ENCODE measurements at regions not wholly inside any gene's neighbourhood (a gene's known extent, or its start where the extent isn't known, plus 50 kb on each side); places are given as distances from the start of the nearest gene placed in this dataset.
A peak's percentile ranks its signal among the peaks of the same experiment; 100 is the strongest.
"Not testable (repeated sequence)": the region's sequence is repeated elsewhere in the genome, so short reads cannot be mapped to it uniquely, and the experiment has no call there.

DNA sequence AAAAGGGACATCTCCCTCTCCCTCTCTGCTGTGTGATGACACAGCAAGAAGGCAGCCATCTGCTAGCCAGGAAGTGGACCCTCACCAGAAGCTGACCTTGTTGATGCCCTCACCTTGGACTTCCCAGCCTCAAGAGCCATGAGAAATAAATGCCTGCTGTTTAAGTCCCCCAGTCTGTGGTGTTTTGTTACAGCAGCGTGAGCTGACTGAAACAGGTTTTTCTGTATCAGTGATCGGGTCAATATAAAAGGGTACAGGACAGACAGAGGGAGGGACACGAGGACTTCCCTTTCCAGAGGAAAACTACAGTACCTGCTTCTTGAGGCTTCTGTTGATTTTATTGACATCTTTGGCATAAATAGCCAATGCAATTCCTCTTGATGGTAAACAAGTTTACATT, 510.3 kb upstream of the CHAC2 start:
- DNase-seq: no peak

- DNase-seq: no peak
These were observed 514.4 kb upstream of the CHAC2 start for GRCh38 chr2:53253244-53253643.

DNA sequence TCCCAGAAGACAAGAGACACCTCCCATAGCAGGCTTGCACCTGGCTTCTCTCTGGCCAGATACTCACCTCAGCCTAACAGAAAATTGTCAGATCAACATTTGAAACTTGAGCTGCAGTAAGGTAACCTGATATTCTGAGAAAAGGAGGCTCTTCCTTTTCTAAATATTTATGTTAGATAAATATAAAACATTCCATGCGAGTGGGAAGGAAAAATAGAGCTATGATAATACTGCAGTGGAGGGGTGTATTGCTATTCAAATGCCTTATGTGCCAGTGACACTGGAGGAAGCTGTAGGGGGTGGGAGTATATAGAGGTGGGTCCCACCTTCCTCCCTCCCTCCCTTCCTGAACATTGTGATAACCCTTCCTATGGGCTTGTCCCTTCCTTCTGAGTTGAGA, 515.5 kb upstream of the CHAC2 start:
- no peak for DNase-seq

- DNase-seq: no peak
These were observed 519.5 kb upstream of the CHAC2 start for GRCh38 chr2:53247956-53248735.

DNA sequence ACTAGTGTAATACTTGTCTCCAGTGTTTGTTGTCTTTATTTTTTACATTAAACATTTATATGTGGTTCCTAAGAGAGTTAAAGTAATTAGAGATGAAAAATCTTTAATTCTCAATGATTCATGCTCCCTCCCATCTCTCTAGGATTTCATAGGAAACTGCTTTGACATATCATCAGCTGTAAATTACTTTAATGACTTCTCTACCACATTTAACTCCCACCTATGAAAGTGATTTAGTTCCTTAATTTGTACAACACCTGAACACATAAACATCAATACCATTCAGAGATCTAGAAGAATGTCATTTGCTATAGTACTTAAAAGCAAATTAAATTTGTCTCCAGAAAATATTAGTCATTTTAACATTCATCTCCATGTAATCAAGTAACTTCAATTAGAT, 524.2 kb upstream of the CHAC2 start:
- no peak for DNase-seq

GRCh38 chr2:53242090-53242489, 525.5 kb upstream of the CHAC2 start:
- DNase-seq: no peak

DNA sequence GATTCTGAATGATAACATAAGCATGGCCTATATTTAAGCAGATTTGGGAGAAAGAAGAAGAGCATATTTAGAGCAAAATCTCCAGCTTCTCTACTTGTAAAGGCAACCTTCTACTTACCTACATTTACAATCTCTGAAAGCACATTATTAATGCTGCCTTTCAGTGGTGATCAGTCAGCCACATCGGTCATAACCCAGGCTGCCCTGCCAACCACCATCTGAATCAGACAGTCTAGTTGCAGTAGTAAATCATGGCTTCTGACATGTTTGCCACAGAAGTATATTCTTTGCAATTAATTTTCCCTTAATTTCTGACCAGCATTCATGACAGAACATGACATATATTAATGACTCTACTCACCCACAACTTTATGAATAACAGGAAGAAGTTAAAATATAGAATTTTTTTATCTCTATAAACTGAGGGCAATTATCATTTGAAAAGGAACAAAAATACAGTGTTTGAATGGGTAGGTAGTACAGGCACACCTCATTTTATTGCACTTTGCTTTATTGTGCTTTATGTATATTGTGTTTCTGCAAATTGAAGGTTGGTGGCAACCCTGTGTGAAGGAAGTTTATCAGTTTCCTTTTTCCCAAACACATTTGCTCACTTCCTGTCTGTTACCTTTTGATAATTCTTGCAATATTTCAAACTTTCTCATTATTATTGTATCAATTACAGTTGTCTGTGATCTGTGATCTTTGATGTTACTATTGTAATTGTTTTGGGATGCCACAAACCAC, 531.6 kb upstream of the CHAC2 start:
- no peak for DNase-seq

DNA sequence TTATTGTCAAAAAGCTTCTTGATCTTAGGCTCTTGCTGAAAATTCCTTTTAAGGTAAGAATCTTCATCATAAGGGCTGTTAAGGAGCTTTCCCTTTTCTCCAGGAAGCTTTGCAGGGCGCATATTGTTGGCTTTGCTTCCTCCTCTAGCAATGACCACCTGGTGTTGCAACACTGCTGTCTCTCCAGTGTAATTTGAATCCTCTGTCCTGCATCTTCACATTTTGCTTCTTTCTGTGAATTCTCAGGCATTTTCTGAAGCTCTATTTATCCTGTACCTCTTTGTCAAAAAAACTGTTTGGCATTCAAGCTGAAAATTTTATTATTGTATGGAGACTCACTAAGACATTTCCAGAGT, 533.1 kb upstream of the CHAC2 start:
- no peak for DNase-seq

DNA sequence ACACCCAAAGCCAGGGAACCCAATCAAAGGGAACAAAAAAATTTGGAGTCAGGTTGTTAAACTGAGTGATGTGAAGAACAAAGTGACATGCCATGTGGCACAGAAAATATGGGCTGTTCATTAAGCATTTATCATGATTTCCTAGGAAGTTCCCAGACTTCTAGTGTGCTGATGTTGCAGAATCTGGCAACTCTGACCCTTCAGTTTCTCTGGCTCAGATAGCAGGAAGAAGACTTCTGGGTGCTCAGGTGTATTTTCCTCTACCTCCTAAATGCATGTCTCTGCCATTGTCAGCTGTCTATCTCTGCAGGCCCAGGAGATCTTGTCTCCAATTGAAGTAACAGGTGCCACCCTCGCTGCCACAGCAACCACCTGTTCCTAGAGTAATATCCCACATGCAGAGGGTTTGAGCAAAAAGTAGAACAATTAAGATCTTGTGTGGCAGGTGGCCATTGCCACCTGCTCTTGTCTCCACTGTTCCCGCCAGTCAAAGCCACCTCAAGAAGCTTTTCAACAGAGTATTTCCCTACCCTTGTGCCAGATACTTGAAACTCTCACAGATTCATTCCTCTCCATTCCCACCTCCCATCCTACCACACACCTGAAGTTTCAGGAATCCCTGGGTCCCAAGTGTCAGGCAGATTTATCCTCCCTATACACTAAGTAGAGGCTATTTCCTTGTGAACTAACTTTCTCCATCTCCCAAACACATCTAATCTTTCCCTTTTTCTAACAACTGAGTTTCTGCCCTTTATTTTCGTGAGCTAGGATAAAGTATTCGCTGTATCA, 533.7 kb upstream of the CHAC2 start:
- DNase-seq: no peak

GRCh38 chr2:53231908-53232307, 535.7 kb upstream of the CHAC2 start:
- DNase-seq: no peak

- DNase-seq: no peak
These were observed 536.9 kb upstream of the CHAC2 start for GRCh38 chr2:53230691-53231090.

DNA sequence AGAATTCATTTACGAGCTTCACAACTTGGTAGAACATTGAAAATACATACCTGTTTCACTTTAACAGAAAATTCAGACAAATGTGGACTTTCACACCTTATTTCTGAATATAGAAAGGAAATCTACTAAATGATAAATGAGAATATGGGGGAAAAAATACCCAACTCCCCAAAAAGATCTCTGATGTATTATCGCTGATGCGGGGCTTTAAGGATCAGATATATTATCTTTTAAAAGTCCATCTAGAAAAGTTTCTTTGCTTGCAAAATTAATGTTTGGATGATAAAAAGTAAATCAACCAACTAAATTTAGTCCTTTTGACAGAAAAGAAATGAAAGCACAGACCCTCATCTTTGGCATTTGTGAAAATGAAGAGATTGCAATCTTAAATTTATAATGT, 540.1 kb upstream of the CHAC2 start:
- no peak for DNase-seq

DNA sequence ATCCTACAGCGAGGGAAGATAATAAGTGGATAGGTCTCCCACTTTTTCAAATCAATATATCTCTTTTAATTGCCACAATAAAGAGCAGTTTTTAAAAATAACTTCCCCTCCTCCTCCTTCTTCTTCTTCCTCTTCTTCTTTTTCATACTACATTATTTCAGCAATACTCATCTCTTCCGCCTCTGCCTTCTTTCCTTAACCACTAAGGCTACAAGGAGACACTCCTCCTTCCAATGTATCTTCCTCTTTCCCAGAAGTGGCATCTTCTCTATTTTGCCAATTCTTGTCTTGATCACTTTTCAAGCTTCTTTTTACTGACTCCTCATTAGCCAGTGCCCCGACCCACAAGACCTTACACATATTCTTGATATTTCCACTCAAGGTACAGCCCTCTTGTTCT, 546.6 kb upstream of the CHAC2 start:
- DNase-seq: no peak

DNA sequence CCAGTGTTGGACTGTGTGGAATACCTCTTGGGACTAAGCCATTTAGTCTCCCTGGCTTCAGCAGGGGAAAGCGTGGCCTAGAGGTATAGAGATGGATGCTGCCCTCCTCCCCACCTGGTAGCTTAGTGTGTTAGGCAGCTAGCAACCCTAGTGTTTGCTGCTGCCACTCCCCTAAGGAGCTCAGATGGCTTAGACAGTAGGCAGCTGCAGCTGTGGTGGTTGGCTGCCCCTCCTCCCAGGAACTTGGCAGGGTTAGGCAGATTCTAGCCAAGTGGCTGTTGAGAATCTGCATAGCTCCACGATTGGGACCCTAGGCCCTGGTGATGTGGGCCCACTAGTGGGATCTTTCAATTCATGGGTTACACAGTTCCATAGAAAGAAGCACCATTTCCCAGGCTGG, 550.4 kb upstream of the CHAC2 start:
- DNase-seq: no peak

- no peak for DNase-seq
These were observed 550.8 kb upstream of the CHAC2 start for GRCh38 chr2:53216805-53217204.

DNA sequence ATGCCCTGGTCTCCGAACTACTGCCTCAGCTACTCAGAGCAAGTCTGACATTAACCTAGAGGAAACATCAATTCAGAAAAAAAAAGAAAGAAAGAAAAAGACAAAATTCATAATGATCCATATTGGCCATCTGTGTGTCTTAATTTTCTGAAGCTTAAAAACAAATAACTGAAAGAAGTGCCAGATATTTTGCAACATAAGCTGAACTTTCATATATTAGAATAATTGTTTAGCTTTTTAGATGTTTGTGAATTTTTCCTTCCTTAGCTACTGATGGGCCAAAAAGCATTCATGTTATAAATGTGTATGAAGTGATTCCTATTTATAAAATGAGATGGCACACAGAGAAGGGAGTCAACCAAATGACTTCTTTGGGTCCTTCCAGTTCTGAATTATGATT, 555.0 kb upstream of the CHAC2 start:
- DNase-seq: no peak

DNA sequence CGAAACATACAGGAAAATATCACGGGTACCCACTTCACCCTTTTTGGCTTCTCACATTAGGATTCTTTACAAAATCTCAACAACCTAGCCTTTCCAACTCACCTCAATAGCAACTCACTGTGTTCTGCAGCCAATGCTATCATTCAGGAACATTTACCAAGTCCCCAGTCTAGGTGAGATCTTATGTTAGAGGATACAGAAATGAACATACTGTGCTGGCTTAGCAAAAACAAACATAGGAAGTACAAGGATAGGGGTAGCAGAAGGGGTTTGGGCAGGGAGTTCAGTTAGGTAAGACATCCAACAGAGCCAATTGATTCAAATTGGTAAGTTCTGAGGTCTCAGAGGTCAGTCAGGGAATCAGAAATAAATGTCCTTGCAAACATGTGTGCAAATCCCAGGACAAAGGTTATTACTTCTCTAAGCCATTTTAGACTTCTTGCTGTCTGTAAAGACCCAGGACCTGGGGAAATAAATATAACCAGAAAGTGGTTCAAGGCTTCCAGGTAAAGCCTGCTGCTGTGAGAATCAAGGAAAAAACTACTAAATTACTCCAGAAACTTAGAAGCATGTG, 556.3 kb upstream of the CHAC2 start:
- no peak for DNase-seq

- DNase-seq: no peak
These were observed 557.1 kb upstream of the CHAC2 start for GRCh38 chr2:53210538-53210937.

- no peak for DNase-seq
These were observed 557.7 kb upstream of the CHAC2 start for GRCh38 chr2:53209679-53210458.

DNA sequence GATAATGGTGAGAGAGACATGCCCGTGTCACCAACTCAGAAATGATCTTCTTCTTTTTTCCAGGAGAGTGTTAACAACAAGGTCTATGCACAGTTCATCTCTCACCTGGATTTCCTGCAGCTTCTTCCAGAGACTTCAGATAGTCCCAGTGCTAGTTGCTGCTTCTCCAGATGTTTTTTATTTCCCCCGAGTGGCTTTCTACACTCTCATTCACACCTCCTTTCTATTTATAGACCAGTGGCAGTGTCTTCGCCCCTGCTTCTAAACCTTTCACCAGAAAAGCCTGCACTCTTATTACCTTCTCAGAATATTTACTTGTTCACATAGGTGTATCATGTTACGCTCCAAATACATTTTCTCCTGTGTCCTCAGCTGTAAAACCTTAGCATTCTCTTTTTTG, 558.8 kb upstream of the CHAC2 start:
- DNase-seq: no peak

- DNase-seq: not testable (repeated sequence)
These were observed 561.4 kb upstream of the CHAC2 start for GRCh38 chr2:53206226-53206625.

- DNase-seq: peak; percentile 74
These were observed 565.5 kb upstream of the CHAC2 start for GRCh38 chr2:53202063-53202462.

- DNase-seq: no peak
These were observed 567.5 kb upstream of the CHAC2 start for GRCh38 chr2:53200072-53200471.
